Small intestine (tissue), 7 donors: ENCODE measurements at regions not wholly inside any gene's neighbourhood (a gene's known extent, or its start where the extent isn't known, plus 50 kb on each side); places are given as distances from the start of the nearest gene placed in this dataset.

ENCODE experiments used
- DNase-seq, 2 donors: peaks; one replicate each; pipeline versions ENCODE4 v3.0.0 to v3.0.0-alpha.2; 2013
- FAIRE-seq: peaks from 2 replicates; lab custom pipeline; 2012; peaks lifted over from hg19 to GRCh38; lab: Jason Lieb, UNC
- H3K27ac ChIP-seq, 3 donors: one replicate each; pipeline ENCODE4 v1.5.1; 2013; ENCODE audit warnings: low read length in 2 of 3, mild to moderate bottlenecking in 2 of 3, control low read depth in 1 of 3, inconsistent platforms in 1 of 3, low read depth in 1 of 3, moderate library complexity in 1 of 3
- H3K27me3 ChIP-seq, 3 donors: one replicate each; pipeline ENCODE4 v1.6.1; 2013; ENCODE audit warnings: low read length in 3 of 3, inconsistent platforms in 1 of 3; ENCODE audit not compliant: control insufficient read depth in 3 of 3, insufficient read depth in 3 of 3
- H3K36me3 ChIP-seq, 3 donors: one replicate each; pipeline ENCODE4 v1.6.1; 2013; ENCODE audit warnings: low read length in 3 of 3, inconsistent platforms in 1 of 3, low read depth in 1 of 3, mild to moderate bottlenecking in 1 of 3, moderate library complexity in 1 of 3; ENCODE audit not compliant: control insufficient read depth in 3 of 3, insufficient read depth in 2 of 3
- H3K4me1 ChIP-seq, 3 donors: one replicate each; pipeline ENCODE4 v1.6.1; 2013; ENCODE audit warnings: low read length in 2 of 3, inconsistent platforms in 1 of 3, low read depth in 1 of 3, mild to moderate bottlenecking in 1 of 3, moderate library complexity in 1 of 3; ENCODE audit not compliant: control insufficient read depth in 3 of 3, insufficient read depth in 2 of 3
- H3K4me3 ChIP-seq, 3 donors: one replicate each; pipeline ENCODE4 v1.5.1; 2013; ENCODE audit warnings: low read length in 3 of 3, control low read depth in 1 of 3, inconsistent platforms in 1 of 3, low read depth in 1 of 3, mild to moderate bottlenecking in 1 of 3, moderate library complexity in 1 of 3
- H3K9me3 ChIP-seq, 2 donors: one replicate each; pipeline ENCODE4 v1.6.1; 2013; ENCODE audit warnings: low read depth in 1 of 2, low read length in 1 of 2; ENCODE audit not compliant: control insufficient read depth in 2 of 2, insufficient read depth in 1 of 2
- WGBS, 3 donors: extraction: QIAGEN DNeasy Blood & Tissue Kit; methylation state at CpG; one replicate each; pipeline ENCODE4 v1.1.7; 2013; 5-methylcytosine and 5-hydroxymethylcytosine counted together
- donor health status: healthy with polysubstance abuse.
- donor health status: control.
- donor health status: control.
- donor health status: Bipolar disorder and iron deficiency.
- donor health status: healthy.

DNA sequence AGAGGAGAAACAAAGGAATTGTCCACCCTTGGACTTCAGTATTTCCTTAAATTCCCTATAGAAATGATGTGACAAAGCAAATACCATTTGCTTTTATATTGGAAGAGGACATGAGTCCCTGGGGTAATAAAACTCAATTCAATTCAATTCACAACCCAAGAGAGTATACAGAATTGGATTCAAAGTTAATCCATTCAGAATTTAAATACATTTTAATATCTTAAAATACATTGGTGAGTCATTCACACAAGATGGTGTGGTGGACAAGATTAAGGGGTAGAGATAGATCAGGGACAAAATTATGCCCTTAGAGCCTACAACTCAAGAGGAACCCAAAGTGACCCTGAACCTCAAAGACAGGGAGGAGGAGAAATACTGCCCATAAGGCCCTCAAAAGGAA lies 495.0 kb upstream of the TMPO start:
- Histone ChIP-seq H3K4me1 (peaks cover 0 to 5% (median 0%) of the 10 kb centered on the region in 3 donors), H3K4me3 (no peak overlapping the region), H3K9me3 (no peaks in the 10 kb centered on the region), H3K27me3 (no peaks in the 10 kb centered on the region), H3K36me3 (no peaks in the 10 kb centered on the region), H3K27ac (no peak overlapping the region)
- FAIRE-seq (no peak), DNase-seq (no peak)

DNA sequence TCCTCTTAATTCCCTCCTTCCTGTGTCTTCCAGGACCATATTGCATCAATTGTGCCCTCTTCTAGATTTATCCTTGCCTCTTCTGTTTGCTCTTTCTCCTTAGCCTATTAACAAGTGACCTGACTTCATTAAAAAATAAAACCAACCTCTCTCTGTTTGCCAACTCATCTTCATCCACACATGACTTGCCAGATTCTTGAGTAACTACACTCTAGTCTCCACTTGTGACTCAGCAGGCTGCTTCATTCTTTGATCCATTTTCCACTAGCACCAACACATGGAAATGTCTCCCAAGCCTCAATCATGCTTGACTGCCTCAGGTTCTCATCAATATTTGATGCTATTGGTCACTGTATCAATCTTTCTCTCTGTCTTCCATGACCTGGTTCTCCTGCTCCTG lies 492.4 kb upstream of the TMPO start:
- Histone ChIP-seq H3K4me1 (peaks cover 0 to 5% (median 0%) of the 10 kb centered on the region in 3 donors), H3K27me3 (no peaks in the 10 kb centered on the region), H3K9me3 (no peaks in the 10 kb centered on the region), H3K4me3 (no peak overlapping the region), H3K27ac (no peak overlapping the region), H3K36me3 (no peaks in the 10 kb centered on the region)
- FAIRE-seq, result no peak
- DNase-seq, result no peak

DNA sequence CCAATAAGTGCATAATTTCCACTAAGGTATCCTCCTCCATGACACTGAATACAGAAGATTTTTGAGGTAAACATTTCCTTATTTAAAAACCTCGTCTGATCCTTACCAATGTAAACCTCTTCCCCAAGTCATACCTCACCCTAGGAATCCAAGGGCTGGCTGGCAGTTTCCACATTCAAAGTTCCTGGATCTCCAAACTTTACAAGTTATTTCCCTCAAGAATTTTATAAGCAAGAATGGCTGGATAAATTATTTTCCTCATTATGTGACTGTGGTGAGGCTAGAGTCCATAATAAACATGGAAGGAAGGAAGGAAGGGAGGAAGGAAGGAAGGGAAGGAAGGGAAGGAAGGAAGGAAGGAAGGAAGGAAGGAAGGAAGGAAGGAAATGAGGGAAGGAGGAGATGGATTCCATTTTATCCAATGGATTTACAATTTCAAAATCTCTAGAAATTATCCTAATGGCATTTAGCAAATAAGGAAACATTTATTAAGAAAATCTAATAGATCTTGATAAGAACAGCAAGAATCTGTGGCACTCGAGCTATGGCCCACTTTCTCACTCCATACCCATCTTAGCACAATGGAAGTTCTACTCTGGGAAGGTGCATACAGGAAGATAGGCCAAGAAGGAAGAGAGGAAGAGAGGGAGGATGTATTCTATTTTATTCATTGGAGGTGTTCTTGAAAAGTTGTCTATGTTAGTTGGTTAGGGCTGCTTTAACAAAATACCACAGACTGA lies 477.8 kb upstream of the TMPO start:
- DNase-seq, result no peak

DNA sequence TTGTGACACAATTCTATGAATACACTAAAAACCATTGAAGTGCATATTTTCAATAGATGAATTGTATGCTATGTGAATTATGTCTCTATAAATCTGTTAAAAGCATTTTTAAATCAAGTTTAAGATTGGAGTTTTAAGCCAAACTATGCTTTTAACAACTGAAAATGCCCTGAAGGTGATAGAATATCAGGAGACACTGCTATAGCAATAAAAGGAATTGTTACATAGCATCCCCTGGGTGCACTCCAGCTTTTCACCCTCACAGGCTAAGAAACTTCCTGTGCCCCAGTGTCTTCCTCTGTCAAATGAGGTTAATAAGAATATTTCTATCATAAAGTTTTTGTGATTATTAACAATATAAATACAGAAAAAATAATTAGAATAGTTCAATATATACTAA lies 472.7 kb upstream of the TMPO start:
- Histone ChIP-seq H3K27ac (no peak overlapping the region), H3K36me3 (no peaks in the 10 kb centered on the region), H3K27me3 (no peaks in the 10 kb centered on the region), H3K4me1 (no peaks in the 10 kb centered on the region), H3K4me3 (no peak overlapping the region), H3K9me3 (peaks cover 0 to 2% of the 10 kb centered on the region in 2 donors)
- DNase-seq (no peak), FAIRE-seq (no peak)

More for the DNA sequence above, 477.8 kb upstream of the TMPO start:
- Histone ChIP-seq H3K27me3 (no peaks in the 10 kb centered on the region), H3K36me3 (no peaks in the 10 kb centered on the region), H3K27ac (no peak overlapping the region), H3K4me1 (no peaks in the 10 kb centered on the region), H3K4me3 (no peak overlapping the region), H3K9me3 (peaks cover 0 to 2% of the 10 kb centered on the region in 2 donors)
- 42 to 53% (median 50%) methylated on average over 2 of the region's 2 CpGs for WGBS, 3 donors
- FAIRE-seq, result no peak

DNA sequence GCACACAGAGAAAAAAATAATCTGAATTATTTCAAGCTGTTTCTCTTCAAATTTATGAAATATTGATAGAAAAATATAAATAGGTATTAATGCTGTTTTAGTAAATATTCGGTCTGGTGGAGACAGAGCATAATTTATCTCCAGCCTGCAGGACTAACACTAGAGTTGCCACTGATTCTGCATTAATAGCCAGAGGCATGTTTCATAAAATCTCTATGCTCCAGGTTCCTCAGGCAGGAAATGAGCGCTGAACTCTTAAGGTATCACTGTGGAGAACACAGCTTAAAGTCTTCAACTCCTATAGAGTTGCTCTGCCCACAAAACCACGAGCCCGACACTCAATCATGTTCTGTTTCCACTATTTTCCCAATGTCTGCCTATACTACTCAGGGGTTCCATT lies 470.0 kb upstream of the TMPO start:
- H3K9me3 ChIP-seq, result peaks cover 0 to 2% of the 10 kb centered on the region in 2 donors
- no peak overlapping the region for H3K27ac ChIP-seq
- H3K36me3 ChIP-seq, result no peaks in the 10 kb centered on the region
- no peak overlapping the region for H3K4me3 ChIP-seq
- WGBS, 3 donors, result 68 to 75% (median 69%) methylated on average over 4 of the region's 4 CpGs
- H3K27me3 ChIP-seq, result no peaks in the 10 kb centered on the region
- no peak for FAIRE-seq
- no peaks in the 10 kb centered on the region for H3K4me1 ChIP-seq
- no peak for DNase-seq

DNA sequence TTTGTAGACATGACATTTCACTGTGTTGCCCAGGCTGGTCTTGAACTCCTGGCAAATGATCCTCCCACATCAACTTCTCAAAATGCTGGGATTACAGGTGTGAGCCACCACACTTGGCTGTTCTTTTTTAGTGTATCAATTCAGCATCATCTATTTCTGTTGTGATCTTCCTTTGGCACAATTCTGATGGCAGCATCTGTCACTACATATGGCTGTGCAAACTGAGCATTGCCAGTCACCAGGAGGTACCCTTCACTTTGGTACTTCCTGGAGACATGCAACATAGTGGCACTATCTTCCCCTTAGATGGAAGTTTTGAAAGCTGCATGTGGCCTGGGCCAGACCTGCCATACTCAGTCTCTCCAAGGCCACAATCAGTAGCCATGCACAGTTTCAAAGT lies 467.1 kb upstream of the TMPO start:
- H3K4me1 ChIP-seq, result no peaks in the 10 kb centered on the region
- DNase-seq, result no peak
- no peak for FAIRE-seq
- H3K36me3 ChIP-seq, result no peaks in the 10 kb centered on the region
- no peak overlapping the region for H3K27ac ChIP-seq
- no peaks in the 10 kb centered on the region for H3K9me3 ChIP-seq
- no peaks in the 10 kb centered on the region for H3K27me3 ChIP-seq
- H3K4me3 ChIP-seq, result no peak overlapping the region

DNA sequence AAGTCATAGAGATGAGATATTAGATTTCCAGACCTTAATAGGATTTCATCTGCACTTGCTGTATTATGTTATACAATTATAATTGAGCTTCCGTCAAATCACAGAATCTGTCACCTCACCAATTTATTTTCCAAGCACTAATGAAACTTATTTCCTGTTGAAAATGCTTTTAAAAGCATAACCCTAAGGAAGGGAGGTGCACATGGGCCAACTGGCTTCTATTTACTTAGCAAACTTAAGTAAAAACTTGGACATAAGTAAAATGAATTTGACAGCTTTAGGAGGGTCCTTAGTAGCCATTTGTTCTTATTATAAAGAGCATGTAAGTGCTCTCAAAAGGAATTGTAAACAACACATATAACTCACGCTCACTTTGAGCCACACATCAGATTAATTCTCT lies 462.2 kb upstream of the TMPO start:
- FAIRE-seq (no peak), DNase-seq (no peak)
- H3K4me1 ChIP-seq, result no peaks in the 10 kb centered on the region
- H3K27me3 ChIP-seq, result no peaks in the 10 kb centered on the region
- H3K4me3 ChIP-seq, result no peak overlapping the region
- no peaks in the 10 kb centered on the region for H3K9me3 ChIP-seq
- H3K36me3 ChIP-seq, result no peaks in the 10 kb centered on the region
- whole genome bisulfite sequencing, 3 donors, result 68 to 87% (median 86%) methylated on average over 2 of the region's 2 CpGs
- H3K27ac ChIP-seq, result no peak overlapping the region

DNA sequence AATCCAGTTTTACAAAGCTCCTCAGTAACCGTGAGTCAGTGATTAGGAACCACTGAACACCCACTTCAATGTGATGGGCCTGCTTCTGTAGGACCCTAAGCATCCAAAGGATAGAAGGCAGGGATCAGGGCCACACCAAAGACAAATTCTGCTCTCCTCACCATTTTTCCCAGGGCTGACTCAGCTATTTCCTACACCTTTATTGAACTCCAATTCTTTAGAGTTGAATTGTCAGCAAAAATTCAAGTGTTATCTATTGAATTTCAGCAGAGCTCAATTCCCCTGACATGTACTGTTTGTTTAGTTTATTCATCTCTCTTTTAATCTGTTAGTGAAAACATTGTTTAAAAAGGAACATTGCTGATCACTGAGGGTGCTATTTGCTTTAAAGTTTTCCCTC lies 457.7 kb upstream of the TMPO start:
- H3K27ac ChIP-seq, result no peak overlapping the region
- 86 to 93% (median 90%) methylated on average over 1 of the region's 1 CpG for WGBS, 3 donors
- H3K36me3 ChIP-seq, result no peaks in the 10 kb centered on the region
- H3K4me1 ChIP-seq, result no peaks in the 10 kb centered on the region
- DNase-seq (no peak), FAIRE-seq (no peak)
- no peaks in the 10 kb centered on the region for H3K27me3 ChIP-seq
- no peak overlapping the region for H3K4me3 ChIP-seq
- H3K9me3 ChIP-seq, result no peaks in the 10 kb centered on the region

DNA sequence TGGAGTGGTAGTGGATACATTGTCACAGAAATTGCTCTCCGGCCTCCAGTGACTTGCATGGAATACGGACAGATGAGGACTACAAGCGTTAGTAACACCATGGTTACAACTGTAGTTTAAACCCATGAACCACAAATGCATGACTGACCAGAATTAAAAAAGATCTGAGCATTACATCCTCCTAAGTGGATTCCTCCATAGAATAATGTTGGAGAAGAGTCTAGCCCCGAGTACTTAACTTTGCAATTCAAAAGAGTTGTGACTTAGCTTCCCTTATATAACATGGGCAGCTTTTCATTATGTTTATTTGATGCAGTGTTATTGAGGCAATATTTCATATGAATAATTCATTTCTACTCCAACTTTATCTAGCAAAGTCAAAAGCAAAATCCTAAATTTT lies 457.2 kb upstream of the TMPO start:
- H3K4me1 ChIP-seq, result no peaks in the 10 kb centered on the region
- no peaks in the 10 kb centered on the region for H3K36me3 ChIP-seq
- no peaks in the 10 kb centered on the region for H3K9me3 ChIP-seq
- 91 to 92% (median 91%) methylated on average over 4 of the region's 4 CpGs for WGBS, 3 donors
- H3K27me3 ChIP-seq, result no peaks in the 10 kb centered on the region
- no peak overlapping the region for H3K27ac ChIP-seq
- H3K4me3 ChIP-seq, result no peak overlapping the region
- FAIRE-seq, result no peak
- no peak for DNase-seq
